ENCODE measurements at regions not wholly inside any gene's neighbourhood (a gene's known extent, or its start where the extent isn't known, plus 50 kb on each side); places are given as distances from the start of the nearest gene placed in this dataset.

GRCh38 chr7:13189668-13190067 lies 502.2 kb downstream of the ARL4A start:
- TF ChIP-seq CTCF (IDR thresholded peaks at IDR 0.05) (no peak), POLR2A (IDR thresholded peaks at IDR 0.05) (no peak)

All from heart left ventricle (tissue), 13 donors.